ENCODE measurements at regions not wholly inside any gene's neighbourhood (a gene's known extent, or its start where the extent isn't known, plus 50 kb on each side); places are given as distances from the start of the nearest gene placed in this dataset.

DNA sequence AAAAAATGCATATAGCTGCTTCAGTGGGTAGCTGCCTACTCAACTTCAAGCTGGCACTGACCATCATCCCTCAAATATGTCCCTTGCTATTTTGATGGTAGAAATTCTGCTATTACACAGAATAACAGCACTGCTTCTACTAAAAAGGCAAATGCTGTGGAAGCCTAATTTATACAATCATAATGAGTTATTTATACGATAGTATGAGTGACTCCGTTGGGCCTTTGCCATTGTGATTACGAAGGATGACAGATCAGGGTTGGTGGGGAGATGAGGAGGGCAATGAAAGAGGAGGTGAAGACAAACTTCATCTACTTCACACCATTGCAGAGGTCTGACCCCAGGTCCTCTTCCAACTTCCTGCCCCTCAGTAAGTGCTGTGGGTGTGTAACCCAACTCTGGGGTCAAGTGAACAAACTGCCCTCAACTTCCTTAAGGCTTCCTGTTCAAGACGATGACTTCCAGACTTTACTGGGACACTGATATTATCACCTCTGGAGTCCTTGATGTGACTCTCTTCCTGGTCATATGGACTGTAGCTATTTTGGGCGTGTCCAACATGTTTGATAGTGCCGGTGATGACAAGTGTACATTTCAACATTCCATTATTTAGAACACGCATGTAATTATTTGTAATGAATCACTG lies 74.1 kb upstream of the RPS23 start (continued):
- no peak for TF ChIP-seq PHF21A (IDR thresholded peaks at IDR 0.05; ENCODE audit: borderline replicate concordance, low read depth)
- no peak for TF ChIP-seq KLF16 (IDR thresholded peaks at IDR 0.05)
- TF ChIP-seq, protein P1, sequence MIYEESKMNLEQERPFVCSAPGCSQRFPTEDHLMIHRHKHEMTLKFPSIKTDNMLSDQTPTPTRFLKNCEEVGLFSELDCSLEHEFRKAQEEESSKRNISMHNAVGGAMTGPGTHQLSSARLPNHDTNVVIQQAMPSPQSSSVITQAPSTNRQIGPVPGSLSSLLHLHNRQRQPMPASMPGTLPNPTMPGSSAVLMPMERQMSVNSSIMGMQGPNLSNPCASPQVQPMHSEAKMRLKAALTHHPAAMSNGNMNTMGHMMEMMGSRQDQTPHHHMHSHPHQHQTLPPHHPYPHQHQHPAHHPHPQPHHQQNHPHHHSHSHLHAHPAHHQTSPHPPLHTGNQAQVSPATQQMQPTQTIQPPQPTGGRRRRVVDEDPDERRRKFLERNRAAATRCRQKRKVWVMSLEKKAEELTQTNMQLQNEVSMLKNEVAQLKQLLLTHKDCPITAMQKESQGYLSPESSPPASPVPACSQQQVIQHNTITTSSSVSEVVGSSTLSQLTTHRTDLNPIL (CRISPR knock-in tag; IDR thresholded peaks at IDR 0.05) = no peak
- TF ChIP-seq BCL6 (CRISPR knock-in tag; IDR thresholded peaks at IDR 0.05) = no peak
- peak; percentile 0; the same call in 1 of the 2 replicates for TF ChIP-seq STAG1 (CRISPR knock-in tag; IDR thresholded peaks at IDR 0.05; ENCODE audit: borderline replicate concordance)
- no peak for TF ChIP-seq TCF7L2 (IDR thresholded peaks at IDR 0.05; ENCODE audit: low read depth, low read length)
- no peak for TF ChIP-seq PTBP1 (IDR thresholded peaks at IDR 0.05; ENCODE audit: low read depth, low read length)
- TF ChIP-seq NFE2L1 (tag; IDR thresholded peaks at IDR 0.05; ENCODE audit: borderline replicate concordance, low read depth) = no peak
- TF ChIP-seq NR4A1 (CRISPR knock-in tag; IDR thresholded peaks at IDR 0.05) = no peak
- TF ChIP-seq NR4A1 (tag; IDR thresholded peaks at IDR 0.05) = no peak
- TF ChIP-seq ZNF347 (CRISPR knock-in tag; IDR thresholded peaks at IDR 0.05; ENCODE audit: low read depth) = no peak
- TF ChIP-seq, protein P2, sequence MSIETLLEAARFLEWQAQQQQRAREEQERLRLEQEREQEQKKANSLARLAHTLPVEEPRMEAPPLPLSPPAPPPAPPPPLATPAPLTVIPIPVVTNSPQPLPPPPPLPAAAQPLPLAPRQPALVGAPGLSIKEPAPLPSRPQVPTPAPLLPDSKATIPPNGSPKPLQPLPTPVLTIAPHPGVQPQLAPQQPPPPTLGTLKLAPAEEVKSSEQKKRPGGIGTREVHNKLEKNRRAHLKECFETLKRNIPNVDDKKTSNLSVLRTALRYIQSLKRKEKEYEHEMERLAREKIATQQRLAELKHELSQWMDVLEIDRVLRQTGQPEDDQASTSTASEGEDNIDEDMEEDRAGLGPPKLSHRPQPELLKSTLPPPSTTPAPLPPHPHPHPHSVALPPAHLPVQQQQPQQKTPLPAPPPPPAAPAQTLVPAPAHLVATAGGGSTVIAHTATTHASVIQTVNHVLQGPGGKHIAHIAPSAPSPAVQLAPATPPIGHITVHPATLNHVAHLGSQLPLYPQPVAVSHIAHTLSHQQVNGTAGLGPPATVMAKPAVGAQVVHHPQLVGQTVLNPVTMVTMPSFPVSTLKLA (conservative IDR thresholded peaks at IDR 0.05) = no peak
- no peak for TF ChIP-seq MTA3 (IDR thresholded peaks at IDR 0.05; ENCODE audit: borderline replicate concordance)
- no peak for TF ChIP-seq RBM22 (IDR thresholded peaks at IDR 0.05; ENCODE audit: low read depth, low read length, poor library complexity, severe bottlenecking)
- TF ChIP-seq NFIX (CRISPR knock-in tag; IDR thresholded peaks at IDR 0.05; ENCODE audit: low read depth) = no peak
- TF ChIP-seq FOXM1 (IDR thresholded peaks at IDR 0.05; ENCODE audit: low read depth) = peak; percentile 2; the same call in 1 of the 2 replicates
- TF ChIP-seq FOXM1 (CRISPR knock-in tag; IDR thresholded peaks at IDR 0.05; ENCODE audit: low read depth) = no peak
- no peak for TF ChIP-seq ZNF143 (CRISPR knock-in tag; IDR thresholded peaks at IDR 0.05)
- TF ChIP-seq SIN3A (IDR thresholded peaks at IDR 0.05; ENCODE audit: borderline replicate concordance in 2 of 2, control insufficient read depth in 1 of 2, low read depth in 2 of 2, low read length in 2 of 2) = no peak
- no peak for TF ChIP-seq CBFA2T2 (conservative IDR thresholded peaks at IDR 0.05)
- peak; percentile 15; the same call in 1 of the 2 replicates for TF ChIP-seq FOSL1 (tag; conservative IDR thresholded peaks at IDR 0.05)
- TF ChIP-seq JUND (IDR thresholded peaks at IDR 0.05; ENCODE audit: borderline replicate concordance, low read depth, low read length) = no peak
- no peak; the same call in 1 of the 3 replicates for TF ChIP-seq JUND (tag; IDR thresholded peaks at IDR 0.05; ENCODE audit: borderline replicate concordance, low read depth, low read length)
- TF ChIP-seq HNRNPK (IDR thresholded peaks at IDR 0.05; ENCODE audit: low read depth, low read length, poor library complexity, severe bottlenecking) = no peak
- TF ChIP-seq BCOR (IDR thresholded peaks at IDR 0.05) = no peak
- no peak for TF ChIP-seq LEF1 (IDR thresholded peaks at IDR 0.05)
- no peak for TF ChIP-seq SNRNP70 (optimal IDR thresholded peaks at IDR 0.05; ENCODE audit: low read depth, low read length)
- no peak for TF ChIP-seq BHLHE40 (IDR thresholded peaks at IDR 0.05; ENCODE audit: low read length)
- no peak for TF ChIP-seq KLF6 (CRISPR knock-in tag; IDR thresholded peaks at IDR 0.05; ENCODE audit: borderline replicate concordance)
- no peak for TF ChIP-seq ELF2 (CRISPR knock-in tag; IDR thresholded peaks at IDR 0.05)
- no peak for TF ChIP-seq TAL1 (IDR thresholded peaks at IDR 0.05)
